ENCODE measurements at regions not wholly inside any gene's neighbourhood (a gene's known extent, or its start where the extent isn't known, plus 50 kb on each side); places are given as distances from the start of the nearest gene placed in this dataset.

DNA sequence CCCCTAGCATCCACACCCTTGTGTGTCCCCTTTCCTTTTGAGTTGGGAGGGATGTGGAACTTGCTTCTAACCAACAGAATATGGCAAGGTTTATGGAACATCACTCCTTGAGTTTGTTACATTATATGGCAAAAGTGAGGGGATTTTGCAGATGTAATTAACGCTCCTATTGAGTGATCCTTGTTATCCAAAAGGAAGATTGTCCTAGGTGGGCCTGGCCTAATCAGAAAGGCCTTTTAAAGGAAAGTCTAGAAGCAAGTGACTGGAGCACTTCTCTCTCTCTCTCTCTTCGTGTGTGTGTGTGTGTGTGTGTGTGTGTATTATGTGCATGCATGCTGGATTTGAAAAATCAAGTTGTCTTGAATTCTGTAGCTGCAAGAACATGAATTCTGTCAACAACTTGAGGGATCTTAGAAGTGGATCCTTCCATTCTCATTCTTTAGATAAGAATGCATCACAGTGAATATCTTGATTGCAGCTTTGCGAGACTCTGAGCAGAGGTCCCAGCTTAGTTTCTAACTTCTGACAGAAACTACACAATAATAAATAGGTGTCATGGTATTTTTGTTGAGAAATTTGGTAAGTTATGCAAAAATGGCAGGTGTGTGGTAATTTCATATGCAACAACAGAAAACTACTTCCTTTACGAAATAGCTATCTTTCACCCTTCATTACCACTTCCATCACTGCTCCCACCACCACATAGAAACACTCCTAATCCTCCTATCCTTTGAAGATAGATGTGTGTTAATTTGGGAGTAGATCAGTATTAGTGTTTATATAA, 360.9 kb upstream of the CBLB start:
- DNase-seq: no peak

DNA sequence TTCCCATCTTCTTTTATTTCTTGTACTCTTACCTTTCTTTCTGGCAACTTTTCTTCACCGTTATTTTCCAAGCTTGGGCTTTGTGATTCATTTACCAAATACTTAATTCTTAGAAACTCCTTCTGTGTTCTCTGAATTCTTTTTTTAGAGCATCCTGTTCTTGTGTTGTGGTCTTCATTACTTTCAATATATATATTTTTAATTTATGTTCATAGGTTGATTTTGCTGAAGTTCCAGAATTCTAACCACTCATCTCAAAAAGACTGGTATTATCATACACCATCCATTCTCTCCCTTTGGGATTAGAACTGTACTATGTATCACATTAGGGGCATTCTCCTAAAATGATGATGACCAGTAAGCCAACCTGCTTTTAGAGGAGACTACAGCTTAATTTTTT, 362.3 kb upstream of the CBLB start:
- no peak for DNase-seq

DNA sequence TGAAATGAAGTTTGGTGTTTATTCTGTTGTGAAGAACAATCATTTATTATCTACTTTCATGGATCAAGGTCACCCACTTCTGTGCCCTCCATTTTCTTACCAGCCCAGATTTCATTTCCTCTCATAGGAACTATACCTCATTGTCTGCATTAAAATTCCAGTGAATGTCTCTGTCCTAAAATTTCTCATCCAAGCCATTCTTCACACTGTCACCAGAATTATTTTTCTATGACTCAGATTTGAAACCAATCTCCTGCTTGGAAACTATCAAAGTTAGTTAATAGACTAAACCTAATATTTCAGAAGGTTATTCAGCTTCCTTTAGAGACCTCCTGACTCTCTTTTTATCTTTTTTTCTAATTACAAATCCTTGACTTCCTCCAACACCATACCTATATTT, 364.1 kb upstream of the CBLB start:
- DNase-seq: no peak

- no peak for DNase-seq
Measured at GRCh38 chr3:106239195-106239697, 370.4 kb upstream of the CBLB start.

GRCh38 chr3:106241593-106241992, 372.8 kb upstream of the CBLB start:
- no peak for DNase-seq

DNA sequence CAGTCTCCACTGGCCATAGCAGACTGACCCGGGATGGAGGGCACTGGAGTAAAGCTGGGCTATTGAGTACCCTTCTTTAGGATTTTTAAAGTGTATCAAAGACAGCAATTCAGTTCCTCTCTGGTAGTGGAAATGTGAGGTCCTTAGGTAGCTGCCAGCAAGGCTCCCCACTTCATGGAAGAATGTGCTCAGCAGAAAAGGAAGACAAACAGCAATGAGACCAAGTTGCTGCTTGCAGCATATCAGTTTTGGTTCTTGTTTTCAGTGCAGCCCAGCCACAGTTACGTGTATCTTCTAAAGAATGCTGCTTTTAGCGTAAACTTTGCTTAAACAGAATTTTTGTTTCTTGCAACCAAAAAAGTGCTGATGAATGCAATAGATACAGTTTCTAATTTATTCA, 374.0 kb upstream of the CBLB start:
- no peak for DNase-seq

DNA sequence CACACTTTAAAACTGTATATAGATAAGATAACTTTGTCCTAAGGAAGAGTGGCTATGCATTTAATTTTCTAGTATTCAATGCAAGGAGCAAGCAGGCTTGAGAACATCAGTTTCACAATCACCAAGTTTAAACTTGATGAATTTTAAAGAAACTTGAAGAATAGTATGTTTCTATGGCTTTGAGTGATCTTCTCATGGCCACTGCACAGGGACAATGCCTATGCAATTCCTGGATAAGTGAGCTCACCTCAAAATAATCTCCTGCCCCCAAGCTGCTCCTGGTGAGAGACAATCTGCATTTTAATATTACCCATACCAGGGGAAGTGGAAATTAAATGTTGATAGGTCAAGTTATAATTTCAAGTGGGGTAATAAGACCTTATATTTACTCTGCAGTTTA, 376.6 kb upstream of the CBLB start:
- DNase-seq: no peak

GRCh38 chr3:106247902-106248684, 379.3 kb upstream of the CBLB start:
- no peak for DNase-seq

DNA sequence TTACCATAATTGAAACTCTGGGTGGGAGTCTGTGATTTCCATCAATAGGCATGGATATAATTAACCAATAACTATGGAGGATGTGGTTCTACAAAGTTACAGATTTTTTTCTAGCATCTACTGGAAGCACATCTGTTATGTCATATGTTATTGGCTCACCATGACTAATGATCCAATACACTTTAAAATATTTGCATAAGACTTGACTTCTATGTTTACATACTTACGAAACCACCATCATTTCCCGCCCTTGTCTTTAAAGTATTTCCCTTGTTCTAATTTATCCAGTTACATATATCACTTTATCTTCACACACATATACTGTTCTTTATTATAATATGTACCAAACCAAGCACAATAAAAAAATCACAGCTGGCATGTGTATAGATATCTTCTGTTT, 380.3 kb upstream of the CBLB start:
- no peak for DNase-seq

GRCh38 chr3:106249981-106250380, 381.2 kb upstream of the CBLB start:
- no peak for DNase-seq

GRCh38 chr3:106251160-106251892, 382.5 kb upstream of the CBLB start:
- DNase-seq: peak; percentile 7

DNA sequence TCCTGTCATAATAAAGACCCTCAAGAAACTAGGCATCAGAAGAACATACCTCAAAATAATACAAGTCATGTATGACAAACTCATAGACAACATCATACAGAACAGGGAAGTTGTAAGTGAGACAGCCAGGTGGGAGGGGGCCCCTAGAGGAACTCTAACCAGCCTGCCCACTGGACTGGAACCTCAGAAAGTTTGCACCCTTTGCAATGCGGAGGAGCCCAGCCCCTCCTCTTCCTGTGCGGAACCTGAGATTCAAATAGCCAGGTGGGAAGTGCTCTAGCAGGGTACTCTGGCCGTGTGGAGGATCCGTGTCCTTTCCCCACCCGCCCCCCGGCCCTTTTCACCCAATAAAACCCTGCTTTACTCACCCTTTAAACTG, 387.0 kb upstream of the CBLB start:
- DNase-seq: no peak

DNA sequence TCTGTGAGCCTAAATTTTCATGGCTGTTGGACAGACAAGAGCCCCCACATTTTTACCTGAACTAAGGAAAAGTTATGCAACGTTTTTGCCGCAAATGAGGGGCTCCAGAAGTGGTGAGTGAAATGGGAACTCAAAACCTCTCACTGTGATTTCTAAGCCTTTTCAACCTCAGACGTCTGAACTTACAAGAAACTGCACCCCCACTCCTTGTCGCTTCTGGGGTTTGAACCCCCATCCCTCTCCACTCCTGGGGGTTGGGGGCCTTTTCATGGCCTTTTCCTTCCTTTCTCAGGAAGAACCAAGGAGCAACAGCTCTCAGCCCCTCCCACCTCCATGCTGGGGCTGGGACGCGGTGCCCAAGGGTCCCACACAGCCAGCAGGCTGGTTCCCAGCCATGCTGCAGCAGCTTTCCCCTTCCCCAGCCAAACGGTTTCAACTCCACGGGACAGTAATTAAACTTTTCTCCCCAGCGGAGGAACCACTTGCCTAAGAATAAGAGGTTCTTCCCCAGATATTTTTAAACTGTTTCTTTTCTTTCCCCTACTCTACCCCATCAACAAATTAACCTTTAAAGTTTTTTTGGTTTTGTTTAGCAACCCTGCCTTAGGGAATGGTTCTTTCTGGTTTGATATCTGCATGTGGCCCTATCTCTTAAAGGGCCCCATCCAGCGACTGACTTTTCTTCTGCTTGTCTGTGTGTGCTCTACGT, 387.6 kb upstream of the CBLB start:
- DNase-seq: no peak

GRCh38 chr3:106257172-106257571, 388.4 kb upstream of the CBLB start:
- DNase-seq: no peak

DNA sequence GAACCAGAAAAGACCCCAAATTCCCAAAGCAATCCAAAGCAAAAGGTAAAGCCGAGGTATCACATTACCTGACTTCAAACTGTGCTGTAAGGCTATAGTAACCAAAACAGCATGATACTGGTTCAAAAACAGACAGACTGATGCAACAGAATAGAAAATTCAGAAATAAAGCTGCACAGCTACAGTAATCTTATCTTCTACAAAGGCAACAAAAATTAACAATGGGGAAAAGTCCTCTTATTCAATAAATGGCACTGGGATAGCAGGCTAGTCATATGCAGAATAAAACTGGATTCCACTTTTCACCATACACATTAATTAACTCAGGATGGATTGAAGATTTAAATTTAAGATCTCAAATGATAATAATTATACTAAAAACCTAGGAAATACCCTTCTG, 392.6 kb upstream of the CBLB start:
- DNase-seq: peak; percentile 34

- DNase-seq: no peak
Measured at GRCh38 chr3:106261915-106262683, 393.3 kb upstream of the CBLB start.

- DNase-seq: peak; percentile 5
Measured at GRCh38 chr3:106263011-106263410, 394.2 kb upstream of the CBLB start.

GRCh38 chr3:106263546-106263945, 394.7 kb upstream of the CBLB start:
- DNase-seq: no peak

DNA sequence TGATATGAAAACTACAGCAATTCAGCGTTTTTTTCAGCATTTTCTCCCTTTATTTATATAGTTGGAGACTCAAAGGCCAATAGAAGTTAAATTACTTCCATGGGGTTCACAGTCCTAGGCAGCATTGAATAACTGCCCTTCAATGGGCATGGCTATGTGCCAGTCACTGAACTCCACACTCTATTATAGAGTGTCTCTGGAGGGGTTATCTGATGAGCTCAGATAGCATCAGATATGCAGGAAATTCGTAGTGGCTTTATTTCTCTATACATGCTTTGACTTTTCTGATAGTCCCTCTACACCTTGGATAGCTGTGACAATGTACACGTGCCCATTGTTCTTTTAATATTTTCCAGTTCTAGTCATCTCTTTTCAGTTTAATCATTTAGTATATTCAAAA, 396.9 kb upstream of the CBLB start:
- DNase-seq: no peak

GRCh38 chr3:106268696-106269095, 399.9 kb upstream of the CBLB start:
- DNase-seq: no peak

DNA sequence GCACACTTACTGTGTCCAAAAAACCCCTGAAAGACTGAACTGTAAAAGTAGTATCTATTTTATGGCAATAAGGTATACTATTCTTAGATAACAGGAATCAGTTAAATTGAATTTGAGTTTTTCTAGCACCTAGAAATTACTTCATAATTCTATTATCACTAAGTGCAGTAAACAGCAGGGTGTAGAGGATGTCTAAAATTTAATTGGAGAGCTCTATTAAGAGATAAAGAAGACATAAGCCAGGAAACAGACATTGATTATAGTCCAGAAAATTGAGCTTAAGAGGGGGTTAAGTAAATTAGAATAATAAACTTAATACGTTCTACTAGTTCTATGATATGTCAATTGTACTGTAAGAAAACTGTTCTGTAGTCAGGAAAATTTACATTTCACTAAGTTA, 403.5 kb upstream of the CBLB start:
- DNase-seq: no peak

DNA sequence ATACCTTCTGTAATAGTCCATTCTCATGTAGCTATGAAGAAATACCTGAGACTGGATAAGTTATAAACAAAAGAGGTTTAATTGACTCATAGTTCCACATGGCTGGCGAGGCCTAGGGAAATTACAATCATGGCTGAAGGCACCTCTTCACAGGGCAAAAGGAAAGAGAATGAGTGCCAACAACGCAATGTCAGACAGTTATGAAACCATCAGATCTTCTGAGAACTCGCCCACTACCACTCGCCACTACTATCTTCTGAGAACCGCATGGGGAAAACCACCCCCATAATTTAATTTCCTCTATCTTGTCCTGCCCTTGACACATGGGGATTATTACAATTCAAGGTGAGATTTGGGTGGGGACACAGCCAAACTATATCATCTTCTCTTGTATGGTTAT, 406.8 kb upstream of the CBLB start:
- DNase-seq: no peak
